Erythroblast (primary cell): ENCODE measurements at regions not wholly inside any gene's neighbourhood (a gene's known extent, or its start where the extent isn't known, plus 50 kb on each side); places are given as distances from the start of the nearest gene placed in this dataset.
"Not testable (repeated sequence)": the region's sequence is repeated elsewhere in the genome, so short reads cannot be mapped to it uniquely, and the experiment has no call there.

ENCODE experiments used
- DNase-seq, 2 experiments: peaks; one replicate each; lab custom pipeline; 2025; lab: John Stamatoyannopoulos, UW
- GATA1 ChIP-seq: IDR thresholded peaks from 2 replicates; pipeline ENCODE4 v1.6.1; 2011; ENCODE audit warnings: low read depth, mild to moderate bottlenecking, control low read depth, low read length, moderate library complexity
- POLR2A ChIP-seq: IDR thresholded peaks from 2 replicates; pipeline ENCODE4 v1.6.1; 2011; ENCODE audit warnings: mild to moderate bottlenecking, low read length

- TF ChIP-seq GATA1 (no peak), POLR2A (no peak)
- no peak for DNase-seq
Measured at GRCh38 chr3:177881351-177881750, 654.9 kb upstream of the KCNMB2 start.

DNA sequence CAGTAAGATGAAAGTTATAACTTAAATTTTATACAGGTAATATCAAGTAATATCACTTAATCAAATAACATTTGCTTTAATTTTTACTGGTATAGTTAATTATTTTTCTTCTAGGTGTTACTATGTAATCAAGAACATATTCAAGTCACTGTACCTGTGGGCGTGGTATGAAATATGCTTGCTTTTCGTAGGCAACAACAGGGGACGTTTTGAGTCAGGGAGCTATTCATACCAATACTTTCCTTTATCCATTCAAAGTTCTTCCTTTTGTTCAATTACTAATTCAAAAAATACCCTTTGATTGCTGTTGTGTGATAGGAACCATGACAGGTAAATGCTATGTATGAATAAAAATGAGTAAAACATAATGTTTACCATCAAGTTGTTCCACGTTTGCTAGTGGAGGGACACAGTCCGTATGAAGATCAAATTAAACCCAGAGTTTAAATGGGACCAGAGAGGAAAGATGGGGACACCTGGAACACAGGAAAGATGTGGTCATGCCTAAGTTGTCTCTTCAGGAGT is 654.0 kb upstream of the KCNMB2 start:
- TF ChIP-seq GATA1 (no peak), POLR2A (no peak)
- no peak for DNase-seq

GRCh38 chr3:177883091-177883490 is 653.1 kb upstream of the KCNMB2 start:
- no peak for DNase-seq

DNA sequence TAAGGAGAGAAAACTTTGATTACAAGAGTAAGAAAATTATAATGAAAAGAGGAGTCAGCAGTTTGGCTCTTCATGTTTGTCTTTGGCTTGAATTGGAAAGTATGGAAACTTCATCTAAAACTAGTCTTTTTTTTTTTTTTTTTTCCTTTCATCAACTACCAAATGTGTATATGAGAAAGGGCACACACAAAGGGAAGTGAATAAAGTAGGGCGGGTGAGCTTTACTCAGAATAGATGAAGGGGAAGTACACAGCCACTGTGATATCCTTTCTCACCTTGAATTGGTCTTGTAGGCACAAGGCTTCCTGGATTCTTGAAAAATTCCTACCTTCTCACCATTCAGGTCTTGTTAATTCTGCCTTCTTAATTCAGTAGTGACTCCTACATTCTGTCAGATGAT is 652.3 kb upstream of the KCNMB2 start:
- no peak for DNase-seq
- TF ChIP-seq POLR2A, result no peak
- TF ChIP-seq GATA1, result no peak

More at GRCh38 chr3:177883091-177883490, 653.1 kb upstream of the KCNMB2 start:
- TF ChIP-seq POLR2A (no peak), GATA1 (no peak)

GRCh38 chr3:177885063-177885462 is 651.2 kb upstream of the KCNMB2 start:
- no peak for TF ChIP-seq POLR2A
- TF ChIP-seq GATA1, result no peak
- peak in 1 of 2 experiments; percentile 7 for DNase-seq

GRCh38 chr3:177886501-177886900 is 649.7 kb upstream of the KCNMB2 start:
- DNase-seq, result no peak
- no peak for TF ChIP-seq POLR2A
- no peak for TF ChIP-seq GATA1

DNA sequence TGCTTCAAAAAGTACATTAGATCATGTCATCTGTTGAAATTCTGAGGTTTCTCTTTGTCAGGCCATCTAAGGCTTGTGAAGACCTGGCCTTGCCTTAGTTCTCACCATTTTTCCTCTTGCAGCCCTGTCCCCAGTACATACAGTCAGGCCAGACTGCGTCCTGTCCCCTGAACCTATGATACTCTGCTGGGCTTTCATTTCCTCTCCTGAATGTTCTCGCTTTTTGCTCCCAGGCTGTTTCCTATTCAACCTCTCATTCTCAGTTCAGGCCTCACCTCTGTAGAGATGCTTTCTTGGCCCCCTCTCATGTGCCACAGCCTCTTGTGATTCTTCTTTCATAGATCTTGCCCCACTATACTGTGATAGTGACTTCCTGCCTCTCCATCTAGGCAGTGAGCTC is 648.8 kb upstream of the KCNMB2 start:
- TF ChIP-seq GATA1, result no peak
- TF ChIP-seq POLR2A, result no peak
- DNase-seq, result no peak

- DNase-seq, result no peak
- TF ChIP-seq POLR2A (no peak), GATA1 (no peak)
Measured at GRCh38 chr3:177889161-177889560, 647.1 kb upstream of the KCNMB2 start.

- DNase-seq, result no peak
- TF ChIP-seq GATA1 (no peak), POLR2A (no peak)
Measured at GRCh38 chr3:177889652-177890358, 646.4 kb upstream of the KCNMB2 start.

DNA sequence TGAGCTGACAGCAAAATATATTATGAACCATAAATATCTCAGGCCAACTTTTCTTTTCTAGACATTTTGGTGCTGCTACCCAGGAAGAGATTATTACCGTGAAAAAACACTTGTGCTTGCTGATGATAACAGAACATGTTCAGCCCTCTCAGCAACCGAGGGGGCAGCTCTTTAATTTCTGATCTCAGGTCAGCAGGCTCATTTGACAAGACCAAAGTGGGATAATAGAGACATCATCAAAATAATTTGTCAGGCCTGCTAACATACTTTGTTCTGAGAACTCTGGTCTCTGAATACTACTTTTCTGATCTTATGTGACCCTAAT is 645.9 kb upstream of the KCNMB2 start:
- DNase-seq, result peak in 1 of 2 experiments; percentile 41
- TF ChIP-seq GATA1 (no peak), POLR2A (no peak)

GRCh38 chr3:177891569-177891968 is 644.7 kb upstream of the KCNMB2 start:
- DNase-seq, result not testable (repeated sequence)

- no peak for DNase-seq
- TF ChIP-seq GATA1, result no peak
- TF ChIP-seq POLR2A, result no peak
Measured at GRCh38 chr3:177893331-177893730, 642.9 kb upstream of the KCNMB2 start.

DNA sequence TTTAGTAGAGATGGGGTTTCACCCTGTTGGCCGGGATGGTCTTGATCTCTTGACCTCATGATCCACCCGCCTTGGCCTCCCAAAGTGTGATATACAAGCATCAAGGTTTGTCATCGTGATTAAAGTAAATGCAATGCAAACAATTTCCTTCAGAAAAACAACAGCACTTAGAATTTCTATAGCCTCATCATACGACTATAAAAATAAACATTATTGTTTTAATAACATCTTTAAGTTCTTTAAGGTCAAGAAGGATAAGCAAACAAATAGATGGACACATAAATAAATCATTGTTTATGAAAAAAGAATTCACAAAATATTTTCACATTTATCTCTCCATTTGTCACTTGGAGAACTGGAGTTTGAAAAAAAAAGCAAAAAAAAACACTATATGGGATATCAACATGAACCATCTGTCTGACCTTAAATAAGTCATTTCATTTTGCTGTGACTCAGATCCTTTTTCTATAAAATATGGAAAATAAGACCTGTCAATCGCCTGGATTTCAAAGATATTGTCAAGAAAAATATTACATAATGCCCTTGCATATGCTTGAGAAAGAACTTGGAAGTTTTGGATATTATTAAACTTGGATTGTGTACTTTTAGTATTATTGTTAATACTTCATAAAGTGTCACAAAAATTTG is 642.0 kb upstream of the KCNMB2 start:
- TF ChIP-seq POLR2A (no peak), GATA1 (no peak)

GRCh38 chr3:177898185-177898584 is 638.1 kb upstream of the KCNMB2 start:
- TF ChIP-seq POLR2A (no peak), GATA1 (no peak)
- DNase-seq, result no peak

More for the DNA sequence above, 642.0 kb upstream of the KCNMB2 start:
- DNase-seq, result peak in 1 of 2 experiments; percentile 15

GRCh38 chr3:177899275-177900067 is 636.8 kb upstream of the KCNMB2 start:
- TF ChIP-seq GATA1 (no peak), POLR2A (no peak)
- DNase-seq, result no peak
